GM19239 (cell line): ENCODE measurements at regions not wholly inside any gene's neighbourhood (a gene's known extent, or its start where the extent isn't known, plus 50 kb on each side); places are given as distances from the start of the nearest gene placed in this dataset.
"Not testable (repeated sequence)": the region's sequence is repeated elsewhere in the genome, so short reads cannot be mapped to it uniquely, and the experiment has no call there.

Experiments used
- DNase-seq: peaks from one replicate; pipeline ENCODE4 v3.0.0; 2011; ENCODE audit warnings: low spot score; ENCODE audit not compliant: insufficient read length
- FAIRE-seq: peaks from 2 replicates; lab custom pipeline; 2011; peaks lifted over from hg19 to GRCh38; lab: Jason Lieb, UNC

DNA sequence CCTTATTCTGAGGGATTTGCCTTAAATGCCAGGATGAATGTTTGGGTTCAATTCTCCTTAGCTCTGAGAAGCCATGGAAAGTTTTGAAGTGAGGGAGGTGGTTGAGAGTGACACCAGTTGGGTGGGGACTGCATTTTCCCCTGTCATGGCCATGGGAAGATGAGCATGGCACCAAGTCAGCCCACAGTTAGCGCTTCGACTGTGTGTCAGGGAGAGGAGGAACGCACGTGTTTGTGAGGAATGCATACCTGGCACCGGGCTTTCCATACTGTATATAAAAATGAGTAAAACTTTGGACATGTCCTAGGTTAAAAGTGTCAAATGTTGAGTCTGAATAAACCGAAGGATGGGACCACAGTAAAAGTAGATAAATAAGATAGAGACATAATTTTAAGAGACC is 187.5 kb upstream of the KL start:
- no peak for FAIRE-seq
- DNase-seq: no peak

DNA sequence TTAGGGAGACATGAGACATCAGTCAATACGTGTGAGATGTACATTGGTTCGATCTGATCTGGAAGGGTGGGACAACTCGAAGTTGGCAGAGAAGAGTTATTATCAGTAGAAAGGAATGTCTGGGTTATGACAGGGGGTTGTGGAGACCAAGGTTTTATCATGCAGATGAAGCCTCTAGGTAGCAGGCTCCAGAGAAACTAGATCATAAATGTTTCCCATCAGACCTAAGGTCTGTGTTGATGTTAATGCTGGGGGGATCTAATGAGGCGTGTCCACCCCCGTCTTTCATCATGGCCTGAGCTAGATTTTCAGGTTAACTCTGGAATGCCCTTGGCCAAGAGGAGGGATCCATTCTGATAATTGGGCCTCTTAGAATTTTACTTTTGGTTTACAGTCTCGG is 187.0 kb upstream of the KL start:
- FAIRE-seq: no peak
- DNase-seq: no peak

DNA sequence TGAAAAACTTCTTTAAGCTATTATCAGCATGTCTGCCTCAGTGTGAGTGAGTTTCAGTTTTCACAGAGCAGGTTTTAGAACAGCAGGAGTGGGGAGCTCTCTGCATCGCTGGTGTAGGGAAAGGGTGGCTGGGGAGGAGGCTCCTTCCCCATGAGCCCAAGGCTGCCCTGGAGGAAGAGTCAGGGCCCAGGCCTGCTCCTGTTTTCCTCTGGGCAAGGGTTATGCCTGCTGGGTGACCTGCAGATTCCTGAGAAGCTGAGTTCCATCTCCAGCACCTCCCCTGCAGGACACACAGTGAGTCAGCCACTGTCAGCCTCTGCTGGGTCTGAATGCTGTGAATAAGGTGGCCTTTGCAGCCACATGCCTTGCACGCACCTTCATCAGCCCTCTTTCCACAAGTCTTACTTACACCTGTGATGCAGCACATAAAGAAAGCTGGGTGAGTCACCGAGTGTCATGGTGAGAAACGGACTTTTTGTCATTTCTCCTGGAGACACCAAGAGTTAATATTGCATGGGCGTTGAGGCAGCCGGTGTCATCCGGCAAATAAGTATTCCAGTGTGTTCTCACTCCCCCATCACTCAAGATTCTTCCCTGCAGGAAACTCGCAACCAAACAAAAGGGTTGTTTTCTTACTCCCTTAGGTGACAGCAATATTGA is 186.4 kb upstream of the KL start:
- FAIRE-seq: no peak
- no peak for DNase-seq

DNA sequence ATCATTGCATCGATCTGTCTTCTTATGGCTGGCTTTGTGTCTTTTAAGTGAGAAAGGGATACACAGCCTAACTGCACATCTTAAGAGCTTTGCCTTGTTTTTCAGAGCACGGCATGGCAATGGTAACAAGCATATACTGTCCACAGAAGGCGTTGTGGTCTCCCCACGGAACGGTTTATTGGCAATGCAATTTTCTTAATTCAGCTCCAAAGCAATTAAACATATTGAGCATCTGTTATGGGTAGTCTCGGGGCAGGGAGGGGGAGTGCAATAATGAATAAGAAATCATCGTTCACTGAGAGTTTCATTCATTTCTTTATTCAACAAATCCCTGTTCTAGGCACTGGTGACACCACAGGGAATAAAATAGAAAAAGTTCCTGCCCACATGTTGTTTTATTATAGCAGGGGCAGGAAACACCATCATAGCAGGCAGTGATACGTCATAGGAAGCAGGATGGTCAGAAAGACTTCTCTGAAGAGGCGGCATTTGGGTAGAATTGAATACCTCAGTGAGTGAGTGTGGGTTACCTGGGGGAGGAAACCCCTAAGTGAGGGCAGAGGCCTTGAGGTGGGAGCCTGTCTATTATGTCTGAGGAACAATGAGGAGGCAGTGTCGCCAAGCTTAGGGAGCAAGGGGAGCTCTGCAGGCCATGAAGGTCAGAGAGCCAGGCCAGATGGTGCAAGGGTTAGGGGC is 185.7 kb upstream of the KL start:
- no peak for FAIRE-seq

DNA sequence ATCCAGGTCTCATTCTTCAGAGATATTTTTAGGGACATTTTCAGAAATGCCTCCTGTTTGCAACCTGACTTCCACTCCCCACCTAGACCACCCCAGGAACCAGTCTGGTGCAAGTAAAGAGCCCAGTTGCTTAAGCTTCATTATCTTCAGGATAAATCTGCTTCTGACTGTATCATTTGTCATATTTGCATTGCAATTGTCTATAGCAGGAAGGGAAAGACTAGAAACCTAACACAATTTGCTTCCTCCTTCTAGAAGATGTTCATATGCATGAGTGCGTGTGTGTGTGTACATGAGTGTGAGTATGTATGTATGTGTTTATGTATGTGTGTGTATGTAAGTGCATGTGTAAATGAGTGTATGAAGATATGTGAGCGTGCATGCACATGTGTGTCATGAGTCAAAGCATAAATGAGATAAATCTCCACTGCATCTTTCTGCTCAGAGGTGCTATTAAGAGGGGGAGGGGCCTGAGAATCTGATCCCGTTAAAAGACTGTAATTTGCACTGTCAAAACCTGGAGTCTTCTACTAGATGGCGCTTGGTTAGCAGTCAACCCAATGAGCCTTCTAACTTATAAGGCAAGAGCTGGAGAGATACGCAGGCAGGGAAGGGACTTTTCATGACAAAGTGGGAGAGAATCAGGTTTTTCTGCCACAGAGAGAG is 178.8 kb upstream of the KL start:
- no peak for DNase-seq

More for the DNA sequence above, 185.7 kb upstream of the KL start:
- no peak for DNase-seq

DNA sequence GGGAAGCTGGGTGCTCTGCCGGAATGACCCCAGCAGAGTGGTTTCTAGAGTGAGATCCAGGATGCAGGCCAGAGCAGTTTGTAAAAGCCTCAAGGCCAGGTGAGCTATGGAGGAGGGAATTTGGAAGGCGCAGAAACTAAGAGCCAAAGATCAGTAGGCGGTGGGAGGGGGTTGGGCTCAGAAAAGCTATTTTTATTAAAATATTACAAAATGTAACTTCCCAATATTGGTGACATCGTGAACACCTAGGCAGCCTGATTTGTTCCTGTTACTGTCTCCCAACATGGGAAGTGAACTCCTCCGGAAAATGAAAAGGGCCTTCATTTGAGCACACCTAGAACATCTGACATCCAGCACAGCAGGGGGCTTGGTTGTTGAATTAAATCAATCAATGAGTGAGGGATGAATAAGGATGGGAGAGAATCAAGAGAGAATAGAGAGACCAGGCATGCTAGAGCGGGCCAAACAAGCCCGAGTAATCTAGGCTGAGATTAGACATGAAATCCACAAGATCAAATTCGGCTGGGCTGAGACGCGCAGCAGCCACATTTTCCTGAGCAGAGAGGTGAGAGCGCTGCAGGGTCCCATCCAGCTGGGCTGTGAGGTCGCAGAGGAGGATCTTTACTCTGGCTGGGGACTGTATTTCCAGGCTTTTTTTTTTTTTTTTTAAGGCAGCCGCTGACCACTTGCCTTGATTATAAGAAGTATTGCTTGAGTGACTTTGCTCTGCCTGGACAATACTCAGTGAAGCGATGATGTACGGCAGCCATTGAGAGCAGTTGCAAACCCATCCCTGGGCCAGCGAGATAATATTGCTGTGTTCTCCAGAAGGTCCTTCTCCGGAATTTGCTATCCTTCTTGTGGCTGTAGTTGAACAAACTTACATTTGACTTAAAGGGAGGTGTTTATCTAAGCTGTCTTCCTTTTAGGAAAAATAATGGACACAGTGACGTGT is 178.0 kb upstream of the KL start:
- FAIRE-seq: no peak
- DNase-seq: no peak

More for the DNA sequence above, 178.8 kb upstream of the KL start:
- FAIRE-seq: no peak

DNA sequence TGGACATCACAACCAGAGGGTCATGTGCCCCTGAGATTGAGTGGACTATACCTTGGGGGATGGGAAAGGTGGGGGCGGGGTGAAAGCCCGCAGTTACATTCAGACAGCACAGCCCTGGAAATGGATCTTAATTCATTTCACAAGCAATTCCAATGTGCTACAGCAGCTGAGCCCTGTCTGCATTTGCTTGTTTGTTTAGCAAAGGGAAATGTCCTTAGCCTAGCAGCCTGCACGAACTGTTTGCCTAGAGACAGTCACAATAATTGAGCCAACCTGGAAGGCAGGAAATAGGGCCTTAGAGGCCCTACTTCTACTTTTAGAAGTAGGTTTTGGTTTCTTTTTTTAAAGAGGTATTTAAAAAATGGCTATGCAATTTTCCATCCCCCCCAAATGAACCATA is 177.3 kb upstream of the KL start:
- DNase-seq (peak; percentile 40), FAIRE-seq (peak; percentile 93)

DNA sequence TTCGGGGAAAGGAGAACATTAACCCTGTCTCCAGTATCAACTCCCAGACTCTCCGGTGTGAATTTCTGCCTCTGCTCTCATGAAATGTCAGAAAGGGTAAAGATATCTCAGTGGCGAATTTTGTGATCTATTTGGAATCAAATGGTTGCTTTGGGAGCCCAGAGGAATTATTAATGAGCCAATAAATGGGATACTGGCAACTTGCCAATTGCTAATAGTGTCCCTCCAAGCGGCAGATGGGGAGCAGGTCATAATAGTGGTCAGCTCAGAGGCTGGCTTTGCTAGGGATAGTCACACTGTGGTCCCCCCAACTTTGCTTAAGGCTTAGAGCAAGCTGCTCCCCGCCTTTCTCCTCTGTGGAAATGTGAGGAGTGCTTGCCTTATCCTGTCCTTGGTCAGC is 176.1 kb upstream of the KL start:
- DNase-seq (no peak), FAIRE-seq (no peak)

DNA sequence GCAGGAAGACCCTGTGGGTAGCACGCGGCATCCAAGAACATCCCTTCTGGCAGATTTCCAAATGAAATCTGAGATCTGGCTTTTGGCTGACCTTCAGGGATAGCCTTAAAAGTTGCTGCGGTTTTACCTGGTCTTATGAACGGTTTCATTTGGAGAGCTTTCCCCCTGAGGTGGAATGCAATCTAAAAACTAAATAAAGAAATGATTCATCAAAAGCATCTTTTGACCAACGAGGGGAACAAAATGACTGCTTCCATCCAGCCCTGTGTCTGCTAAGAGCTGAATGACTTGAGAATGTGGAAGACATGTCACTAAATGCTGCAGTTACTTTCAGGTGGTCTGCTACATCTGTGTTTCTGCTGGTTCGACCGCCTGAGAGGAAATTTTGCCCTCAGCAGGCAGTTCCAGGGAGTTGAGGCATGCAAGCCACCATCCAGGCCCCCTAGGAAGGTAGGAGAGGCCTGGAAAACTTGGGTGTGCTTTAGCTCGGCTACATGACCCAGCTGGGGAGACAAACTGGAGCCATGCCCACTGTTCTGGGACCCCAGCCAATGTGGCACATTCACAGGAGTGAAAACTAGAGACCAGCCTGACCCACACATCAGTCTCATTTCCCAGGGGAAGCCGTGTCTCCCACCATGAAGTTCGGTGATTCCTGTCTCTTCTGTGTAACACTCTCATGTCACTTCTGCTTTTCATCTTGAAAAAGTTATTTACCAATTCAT is 175.1 kb upstream of the KL start:
- DNase-seq: no peak
- FAIRE-seq: peak; percentile 4

DNA sequence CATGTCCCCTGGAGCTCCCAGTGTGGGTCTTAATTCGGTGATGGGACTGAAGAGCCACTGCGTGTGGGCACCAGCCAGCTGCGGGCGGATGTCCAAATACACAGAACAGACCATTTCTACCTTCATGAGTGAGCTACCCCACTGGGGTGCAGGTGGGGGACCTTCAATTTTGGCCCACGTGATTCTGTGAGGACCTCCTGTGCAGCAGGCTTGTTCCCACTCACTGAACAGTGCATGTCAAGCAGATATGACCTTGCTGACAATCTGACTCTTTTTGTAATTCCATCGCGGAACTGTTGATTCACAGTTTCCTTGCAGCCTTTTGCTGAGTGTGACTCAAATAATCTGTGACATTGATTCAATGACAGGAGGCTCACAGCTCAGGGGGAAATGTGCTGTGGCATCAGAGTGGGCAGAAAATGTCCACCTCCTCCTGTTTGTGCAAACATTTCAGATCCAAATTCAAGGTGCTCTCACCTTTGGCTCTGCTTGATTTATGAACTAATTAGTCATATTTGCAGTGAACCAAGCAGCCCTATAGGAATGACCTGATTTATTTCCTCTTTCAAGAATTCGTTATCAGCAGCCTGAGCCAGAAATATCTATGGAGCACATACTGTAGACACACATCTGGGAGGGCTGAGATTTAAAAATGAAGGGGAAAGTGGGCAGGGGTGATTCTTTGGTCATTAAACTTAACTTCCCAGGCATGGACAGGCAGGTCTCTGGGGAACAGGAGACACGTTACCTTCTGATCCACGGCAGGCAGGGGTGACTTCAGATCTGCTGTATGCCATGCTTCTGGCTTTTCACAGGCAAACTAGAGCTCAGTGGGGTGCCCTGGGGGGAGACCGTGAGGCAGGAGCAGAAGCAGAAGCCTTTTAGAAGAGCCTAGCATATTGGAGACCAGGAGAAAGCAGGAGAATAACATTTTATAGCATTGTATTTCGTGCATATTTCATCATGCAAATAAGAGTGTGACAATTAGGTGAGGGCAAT is 170.0 kb upstream of the KL start:
- no peak for FAIRE-seq
- no peak for DNase-seq

DNA sequence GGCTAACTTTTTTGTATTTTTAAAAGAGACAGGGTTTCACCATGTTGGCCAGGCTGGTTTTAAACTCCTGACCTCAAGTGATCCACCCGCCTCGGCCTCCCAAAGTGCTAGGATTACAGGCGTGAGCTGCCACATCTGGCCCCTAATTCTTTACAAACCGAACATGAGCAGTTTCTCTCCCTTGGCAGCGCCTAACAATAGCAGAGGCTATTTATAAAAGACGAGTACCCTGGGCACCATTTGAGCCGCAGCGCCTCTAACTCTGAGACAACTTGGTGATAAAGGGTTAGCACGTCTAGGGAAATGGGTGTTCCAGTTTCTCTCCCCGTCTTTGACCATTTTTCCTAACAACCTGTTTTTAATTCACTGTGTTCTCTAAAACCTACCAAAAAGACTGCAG is 168.2 kb upstream of the KL start:
- not testable (repeated sequence) for FAIRE-seq, DNase-seq

DNA sequence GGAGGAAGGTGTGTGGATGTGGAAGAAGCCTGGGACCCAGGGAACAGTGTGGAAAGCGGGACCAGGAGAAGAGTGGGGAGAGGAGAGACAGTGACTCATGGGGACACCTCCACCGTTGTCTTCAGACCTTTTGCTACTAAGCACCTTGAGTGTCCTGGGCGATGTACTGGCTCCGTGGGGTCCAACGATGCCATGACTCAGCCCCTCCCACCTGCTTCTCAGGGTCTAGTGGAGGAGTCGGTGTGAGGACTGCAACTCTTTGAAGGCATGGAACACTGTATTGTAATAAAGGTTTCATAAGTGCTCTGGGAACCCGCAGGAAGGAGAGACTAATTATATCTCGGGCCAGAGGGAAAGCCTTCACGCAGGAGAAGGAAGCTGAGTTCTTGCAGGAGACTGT is 166.9 kb upstream of the KL start:
- DNase-seq (no peak), FAIRE-seq (no peak)

DNA sequence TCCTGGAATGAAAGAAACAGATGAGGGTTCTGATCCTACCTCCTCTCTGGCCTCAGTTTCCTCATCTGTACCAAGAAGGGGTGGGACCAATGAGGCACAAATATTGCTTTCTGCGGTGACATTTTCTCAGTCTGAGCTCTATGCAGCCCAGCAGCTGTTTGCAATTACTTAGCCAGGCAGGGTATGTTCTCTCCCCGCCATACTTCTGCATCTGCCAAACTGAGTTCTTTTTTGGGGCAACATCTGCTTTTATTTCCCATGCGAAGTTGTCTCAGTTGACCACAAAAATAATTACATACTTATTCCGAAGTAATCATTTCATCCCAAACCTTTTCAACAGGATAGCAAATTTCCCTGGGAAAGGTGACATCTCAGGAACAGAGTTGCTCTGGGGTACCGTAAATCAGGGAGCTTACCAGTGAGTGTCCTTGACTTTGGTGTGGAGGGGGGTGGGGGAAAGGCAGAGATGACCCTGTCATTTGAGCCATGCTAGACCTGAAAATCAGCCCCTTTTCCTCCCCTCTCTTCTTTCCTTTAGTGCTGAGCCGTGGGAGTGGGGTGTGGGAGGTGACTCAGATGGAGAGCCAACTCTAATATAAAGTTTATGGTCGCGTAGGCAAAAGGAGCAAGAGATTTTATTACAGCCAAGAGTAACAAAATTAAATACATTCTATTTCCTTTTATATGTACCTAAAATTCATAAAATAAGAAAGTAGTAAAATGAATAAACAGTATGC is 165.7 kb upstream of the KL start:
- no peak for DNase-seq
- FAIRE-seq: no peak

DNA sequence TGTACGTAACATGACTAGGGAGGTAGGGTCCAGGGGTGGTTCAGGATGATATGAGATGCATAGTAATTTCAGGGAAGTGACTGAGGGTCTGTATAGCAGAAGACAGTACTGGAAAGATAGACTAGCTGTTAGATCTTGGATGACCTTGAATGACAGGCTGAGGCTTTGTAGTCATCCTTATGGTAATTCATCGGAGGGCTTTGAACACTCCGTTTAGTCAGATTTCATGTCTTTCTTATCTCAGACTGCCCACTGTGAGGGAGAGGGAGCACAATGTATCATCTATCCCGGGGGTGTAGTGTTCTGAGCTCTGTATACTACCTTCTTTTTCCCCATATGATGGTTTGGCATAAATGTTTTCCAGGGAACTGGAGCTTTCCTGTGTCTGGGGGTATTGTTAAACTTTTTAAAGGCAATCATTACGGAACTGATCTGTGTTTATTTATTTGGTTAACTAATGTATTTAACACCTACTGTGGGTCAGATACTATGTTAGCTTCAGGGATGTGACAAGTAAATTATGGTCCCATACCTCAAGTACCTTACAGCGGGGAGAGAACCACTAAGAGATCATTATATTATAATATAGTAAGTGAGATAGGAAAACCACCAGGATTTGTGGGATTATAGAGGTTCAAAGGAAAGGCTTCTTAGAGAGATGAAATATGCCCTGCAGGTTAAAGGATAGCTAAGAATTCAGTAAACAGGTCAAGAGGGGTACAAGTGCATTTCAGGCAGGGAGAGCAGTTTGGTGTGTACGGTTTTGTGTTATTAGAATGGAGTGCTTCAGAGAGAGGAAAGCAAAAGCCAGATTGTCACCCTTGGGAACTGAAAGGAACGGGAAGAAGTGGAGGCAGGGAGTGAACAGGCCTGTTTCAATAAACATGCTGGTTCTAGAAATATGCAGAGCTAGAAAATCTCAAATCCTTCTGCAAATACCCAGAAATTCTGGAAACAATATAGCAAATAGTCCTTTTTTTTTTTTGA is 164.8 kb upstream of the KL start:
- DNase-seq (no peak), FAIRE-seq (no peak)

DNA sequence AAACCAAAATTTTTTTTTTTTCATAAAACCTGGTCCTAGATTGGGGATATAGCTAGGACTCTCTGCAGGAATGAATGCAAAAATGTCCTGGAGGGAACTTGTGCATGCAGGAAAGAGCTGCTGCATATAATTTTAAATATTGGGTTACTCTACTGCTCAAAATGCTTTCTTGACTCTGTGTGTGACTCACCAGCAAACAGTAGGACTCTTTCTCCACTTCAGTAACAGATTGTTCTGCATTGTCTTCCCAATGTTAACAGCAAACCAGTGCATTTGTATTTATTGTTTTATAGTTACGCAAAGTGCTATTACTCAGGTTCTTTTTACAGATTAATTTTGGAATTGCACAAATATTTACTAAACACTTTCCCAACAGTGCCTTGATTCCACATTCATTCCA is 163.7 kb upstream of the KL start:
- FAIRE-seq (no peak), DNase-seq (no peak)

DNA sequence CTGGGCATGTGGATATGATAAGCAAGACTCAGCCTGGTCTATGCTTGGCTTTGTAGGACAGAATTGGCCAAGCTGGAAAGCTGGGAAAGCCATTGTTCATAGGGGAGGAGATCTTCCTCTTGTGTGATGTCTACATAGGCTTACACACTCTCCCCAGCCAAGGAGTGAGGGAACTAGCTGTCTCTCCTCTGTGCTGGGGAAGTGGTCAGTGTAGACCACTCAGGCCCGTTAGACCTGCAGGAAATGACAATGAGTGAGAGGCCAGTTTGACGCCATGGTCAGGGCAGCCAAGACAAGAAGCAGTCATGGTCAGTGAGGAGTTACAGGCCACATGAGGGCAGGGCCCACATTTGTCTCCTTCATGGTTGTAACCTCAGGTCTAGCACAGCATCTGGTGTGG is 159.1 kb upstream of the KL start:
- FAIRE-seq (no peak), DNase-seq (no peak)

DNA sequence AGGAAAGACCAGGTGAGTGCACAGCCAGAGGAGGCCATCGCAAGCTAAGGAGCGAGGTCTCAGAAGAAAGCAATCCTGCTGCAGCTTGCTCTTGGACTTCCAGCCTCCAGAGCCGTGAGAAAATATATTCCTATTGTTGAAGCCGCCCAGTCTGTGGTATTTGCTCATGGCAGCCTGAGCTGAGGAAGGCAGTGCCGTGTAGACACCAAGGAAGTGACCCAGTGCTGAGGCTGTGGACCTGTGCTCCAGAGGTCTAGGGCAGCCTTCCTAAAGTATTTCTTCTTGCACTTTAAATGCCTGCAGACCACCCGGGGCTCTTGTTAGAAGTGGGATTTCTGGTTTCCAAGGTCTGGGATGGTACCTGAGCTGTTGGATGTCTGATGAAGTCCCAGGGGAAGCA is 158.5 kb upstream of the KL start:
- no peak for DNase-seq
- no peak for FAIRE-seq
